H9 (cell line): ENCODE measurements at regions not wholly inside any gene's neighbourhood (a gene's known extent, or its start where the extent isn't known, plus 50 kb on each side); places are given as distances from the start of the nearest gene placed in this dataset.

Experiments used
- DNase-seq: peaks from one replicate; pipeline ENCODE4 v3.0.0-alpha.2; 2017
- H2AFZ ChIP-seq: one replicate; pipeline ENCODE4 v1.6.1; 2013; ENCODE audit warnings: mild to moderate bottlenecking, low read length, control low read depth, moderate library complexity
- H2AK5ac ChIP-seq: 2 replicates; pipeline ENCODE4 v1.6.1; 2013; ENCODE audit warnings: low read length, control low read depth, mixed read lengths; ENCODE audit not compliant: insufficient read length
- H2BK120ac ChIP-seq: one replicate; pipeline ENCODE4 v1.6.1; 2013; ENCODE audit warnings: low read depth, mild to moderate bottlenecking, low read length, control low read depth, inconsistent platforms; ENCODE audit not compliant: poor library complexity, severe bottlenecking
- H2BK12ac ChIP-seq: 2 replicates; pipeline ENCODE4 v1.6.1; 2013; ENCODE audit warnings: low read length, control low read depth, mixed read lengths, low read depth; ENCODE audit not compliant: insufficient read length
- H2BK15ac ChIP-seq: 2 replicates; pipeline ENCODE4 v1.6.1; 2013; ENCODE audit warnings: low read depth, low read length, control low read depth
- H2BK20ac ChIP-seq: one replicate; pipeline ENCODE4 v1.6.1; 2013; ENCODE audit warnings: low read depth, mild to moderate bottlenecking, low read length, control low read depth, inconsistent platforms; ENCODE audit not compliant: poor library complexity, severe bottlenecking
- H2BK5ac ChIP-seq: 2 replicates; pipeline ENCODE4 v1.6.1; 2013; ENCODE audit warnings: low read length, control low read depth, mixed read lengths; ENCODE audit not compliant: insufficient read length
- H3K14ac ChIP-seq: 2 replicates; pipeline ENCODE4 v1.6.1; 2013; ENCODE audit warnings: low read length, control low read depth; ENCODE audit not compliant: insufficient read depth
- H3K18ac ChIP-seq: 2 replicates; pipeline ENCODE4 v1.6.1; 2013; ENCODE audit warnings: low read depth, mild to moderate bottlenecking, mixed read lengths, low read length, control low read depth; ENCODE audit not compliant: insufficient read length
- H3K23ac ChIP-seq: 2 replicates; pipeline ENCODE4 v1.6.1; 2013; ENCODE audit warnings: low read length, control low read depth, mixed read lengths, low read depth; ENCODE audit not compliant: insufficient read length
- H3K23me2 ChIP-seq: 2 replicates; pipeline ENCODE4 v1.6.1; 2013; ENCODE audit warnings: low read depth, mild to moderate bottlenecking, mixed read lengths, low read length, control low read depth; ENCODE audit not compliant: insufficient read length, poor library complexity, severe bottlenecking
- H3K27ac ChIP-seq: 2 replicates; pipeline ENCODE4 v1.5.1; 2013; ENCODE audit warnings: low read length, control low read depth, mixed read lengths, low read depth; ENCODE audit not compliant: insufficient read length
- H3K27me3 ChIP-seq: 2 replicates; pipeline ENCODE4 v1.6.1; 2013; ENCODE audit warnings: low read length, control low read depth, inconsistent platforms; ENCODE audit not compliant: insufficient read depth
- H3K4ac ChIP-seq: 2 replicates; pipeline ENCODE4 v1.6.1; 2013; ENCODE audit warnings: low read depth, mild to moderate bottlenecking, control low read depth, inconsistent platforms, low read length, moderate library complexity
- H3K4me1 ChIP-seq: 2 replicates; pipeline ENCODE4 v1.6.1; 2013; ENCODE audit warnings: low read length, control low read depth, inconsistent platforms; ENCODE audit not compliant: insufficient read depth
- H3K4me2 ChIP-seq: 2 replicates; pipeline ENCODE4 v1.6.1; 2013; ENCODE audit warnings: low read length, control low read depth, mixed read lengths; ENCODE audit not compliant: insufficient read length, insufficient read depth
- H3K56ac ChIP-seq: 2 replicates; pipeline ENCODE4 v1.6.1; 2013; ENCODE audit warnings: low read depth, mild to moderate bottlenecking, mixed read lengths, low read length, control low read depth; ENCODE audit not compliant: insufficient read length
- H3K79me1 ChIP-seq: 2 replicates; pipeline ENCODE4 v1.6.1; 2013; ENCODE audit warnings: low read depth, mild to moderate bottlenecking, moderate library complexity, low read length, control low read depth, inconsistent platforms; ENCODE audit not compliant: insufficient read depth, poor library complexity, severe bottlenecking
- H3K79me2 ChIP-seq: 2 replicates; pipeline ENCODE4 v1.6.1; 2013; ENCODE audit warnings: low read length, control low read depth, inconsistent platforms; ENCODE audit not compliant: insufficient read depth
- H3K9ac ChIP-seq: 2 replicates; pipeline ENCODE4 v1.6.1; 2013; ENCODE audit warnings: low read length, control low read depth, mixed read lengths; ENCODE audit not compliant: insufficient read length; ENCODE audit errors: extremely low read depth
- H3K9me3 ChIP-seq: one replicate; pipeline ENCODE4 v1.6.1; 2013; ENCODE audit warnings: low read depth, low read length, inconsistent platforms; ENCODE audit not compliant: control insufficient read depth
- H3T11ph ChIP-seq: one replicate; pipeline ENCODE4 v1.6.1; 2013; ENCODE audit warnings: mild to moderate bottlenecking, low read length, control low read depth, inconsistent platforms
- H4K20me1 ChIP-seq: one replicate; pipeline ENCODE4 v1.6.1; 2013; ENCODE audit not compliant: control insufficient read depth, insufficient read length, insufficient read depth
- H4K5ac ChIP-seq: 2 replicates; pipeline ENCODE4 v1.6.1; 2013; ENCODE audit warnings: low read depth, mild to moderate bottlenecking, mixed read lengths, low read length, control low read depth; ENCODE audit not compliant: insufficient read length
- H4K8ac ChIP-seq: replicated peaks from 2 replicates; pipeline ENCODE4 v1.6.1; 2013; ENCODE audit warnings: low read length, control low read depth, mixed read lengths, low read depth; ENCODE audit not compliant: insufficient read length
- H4K91ac ChIP-seq: 2 replicates; pipeline ENCODE4 v1.6.1; 2013; ENCODE audit warnings: low read depth, mild to moderate bottlenecking, moderate library complexity, mixed read lengths, low read length, control low read depth; ENCODE audit not compliant: insufficient read length
- H3K27ac Mint-ChIP-seq, 3 experiments: 2 replicates in 2 of 3; 3 replicates in 1 of 3; pipeline ENCODE4 v1.8.0; 2020 to 2021; ENCODE audit warnings: mixed read lengths in 3 of 3, mild to moderate bottlenecking in 1 of 3, moderate library complexity in 1 of 3
- H3K27me3 Mint-ChIP-seq: 2 replicates; pipeline ENCODE4 v1.8.0; 2021; ENCODE audit warnings: low read depth, mild to moderate bottlenecking, moderate library complexity, mixed read lengths
- H3K36me3 Mint-ChIP-seq, 3 experiments: 2 replicates in 2 of 3; 3 replicates in 1 of 3; pipeline ENCODE4 v1.8.0; 2020 to 2021; ENCODE audit warnings: low read depth in 3 of 3, mixed read lengths in 3 of 3; ENCODE audit not compliant: insufficient read depth in 1 of 3
- H3K4me1 Mint-ChIP-seq, 2 experiments: 2 replicates each; pipeline ENCODE4 v1.8.0; 2020; ENCODE audit warnings: mixed read lengths in 2 of 2
- H3K4me3 Mint-ChIP-seq, 2 experiments: 2 replicates in 1 of 2; 3 replicates in 1 of 2; pipeline ENCODE4 v1.8.0; 2020 to 2021; ENCODE audit warnings: mild to moderate bottlenecking in 2 of 2, mixed read lengths in 2 of 2, moderate library complexity in 1 of 2
- H3K9me3 Mint-ChIP-seq, 2 experiments: 2 replicates in 1 of 2; 3 replicates in 1 of 2; pipeline ENCODE4 v1.8.0; 2020; ENCODE audit warnings: mild to moderate bottlenecking in 2 of 2, mixed read lengths in 2 of 2, moderate library complexity in 1 of 2
- WGBS: extraction: QIAGEN DNeasy Blood & Tissue Kit; methylation state at CpG from one replicate; pipeline ENCODE4 v1.1.7; 2013; ENCODE audit warnings: missing lambda C conversion rate, low lambda C conversion rate, mixed read lengths; ENCODE audit not compliant: insufficient read length; ENCODE audit errors: extremely low coverage; 5-methylcytosine and 5-hydroxymethylcytosine counted together
- TF ChIP-seq, protein P1 (sequence below): fragments of 200-600 bp; sonication (generic); conservative IDR thresholded peaks from 3 replicates; pipeline ENCODE4 v1.8.0; 2021; ENCODE audit warnings: antibody characterized with exemption, mild to moderate bottlenecking

- no peaks in the 10 kb centered on the region for H3K36me3 Mint-ChIP-seq
- Histone ChIP-seq H3K4me1 (no peaks in the 10 kb centered on the region), H3K79me2 (no peaks in the 10 kb centered on the region), H3K9ac (no peak overlapping the region), H3K4me2 (no peak overlapping the region), H2BK20ac (no peak overlapping the region), H4K8ac (no peak overlapping the region), H3T11ph (no peak overlapping the region), H3K23ac (no peak overlapping the region), H3K27me3 (no peaks in the 10 kb centered on the region), H2BK120ac (no peak overlapping the region), H3K23me2 (no peaks in the 10 kb centered on the region), H3K14ac (no peak overlapping the region), H3K27ac (no peak overlapping the region), H2AFZ (no peak overlapping the region), H3K79me1 (no peaks in the 10 kb centered on the region), H2AK5ac (no peak overlapping the region), H2BK5ac (no peak overlapping the region), H4K5ac (no peak overlapping the region), H4K91ac (no peak overlapping the region), H3K56ac (no peak overlapping the region), H3K18ac (no peak overlapping the region), H2BK12ac (no peak overlapping the region), H4K20me1 (no peaks in the 10 kb centered on the region), H3K4ac (no peak overlapping the region), H3K9me3 (no peaks in the 10 kb centered on the region), H2BK15ac (no peak overlapping the region)
- no CpG with 5 or more reads among the region's 2 CpGs for WGBS
- H3K27ac Mint-ChIP-seq: no peak overlapping the region
- no peaks in the 10 kb centered on the region for H3K27me3 Mint-ChIP-seq
- H3K4me3 Mint-ChIP-seq: no peak overlapping the region
- DNase-seq: no peak
- TF ChIP-seq, protein P1, sequence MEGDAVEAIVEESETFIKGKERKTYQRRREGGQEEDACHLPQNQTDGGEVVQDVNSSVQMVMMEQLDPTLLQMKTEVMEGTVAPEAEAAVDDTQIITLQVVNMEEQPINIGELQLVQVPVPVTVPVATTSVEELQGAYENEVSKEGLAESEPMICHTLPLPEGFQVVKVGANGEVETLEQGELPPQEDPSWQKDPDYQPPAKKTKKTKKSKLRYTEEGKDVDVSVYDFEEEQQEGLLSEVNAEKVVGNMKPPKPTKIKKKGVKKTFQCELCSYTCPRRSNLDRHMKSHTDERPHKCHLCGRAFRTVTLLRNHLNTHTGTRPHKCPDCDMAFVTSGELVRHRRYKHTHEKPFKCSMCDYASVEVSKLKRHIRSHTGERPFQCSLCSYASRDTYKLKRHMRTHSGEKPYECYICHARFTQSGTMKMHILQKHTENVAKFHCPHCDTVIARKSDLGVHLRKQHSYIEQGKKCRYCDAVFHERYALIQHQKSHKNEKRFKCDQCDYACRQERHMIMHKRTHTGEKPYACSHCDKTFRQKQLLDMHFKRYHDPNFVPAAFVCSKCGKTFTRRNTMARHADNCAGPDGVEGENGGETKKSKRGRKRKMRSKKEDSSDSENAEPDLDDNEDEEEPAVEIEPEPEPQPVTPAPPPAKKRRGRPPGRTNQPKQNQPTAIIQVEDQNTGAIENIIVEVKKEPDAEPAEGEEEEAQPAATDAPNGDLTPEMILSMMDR: no peak
- no peaks in the 10 kb centered on the region for H3K9me3 Mint-ChIP-seq
- H3K4me1 Mint-ChIP-seq: peaks cover 5 to 6% of the 10 kb centered on the region in 2 experiments
Measured at GRCh38 chr1:240672132-240672811, 60.3 kb upstream of the GREM2 start.
